Renal cortical epithelial cell (primary cell): ENCODE measurements at regions not wholly inside any gene's neighbourhood (a gene's known extent, or its start where the extent isn't known, plus 50 kb on each side); places are given as distances from the start of the nearest gene placed in this dataset.

Experiments used
- DNase-seq: peaks from one replicate; pipeline ENCODE4 v3.0.0-alpha.2; 2011; ENCODE audit warnings: low read depth

DNA sequence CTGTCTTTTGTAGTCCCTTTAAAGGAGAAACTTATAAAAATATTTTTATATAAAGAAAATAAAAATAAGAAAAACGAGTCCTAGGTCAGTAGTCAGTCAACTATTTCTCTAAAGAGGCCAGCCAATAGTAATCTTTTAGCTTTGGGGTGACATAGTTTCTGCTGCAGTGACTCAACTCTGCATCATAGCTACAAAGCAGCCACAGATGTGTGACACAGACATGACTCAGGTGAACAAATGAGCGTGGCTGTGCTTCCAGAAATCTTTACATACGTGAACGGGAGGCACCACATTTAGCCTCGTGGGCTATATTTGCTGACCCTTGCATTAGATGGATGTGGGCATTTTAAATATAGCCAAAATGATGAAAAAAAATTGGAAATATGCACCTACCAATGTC lies 1862.5 kb upstream of the TENM3 start:
- peak; percentile 60 for DNase-seq

DNA sequence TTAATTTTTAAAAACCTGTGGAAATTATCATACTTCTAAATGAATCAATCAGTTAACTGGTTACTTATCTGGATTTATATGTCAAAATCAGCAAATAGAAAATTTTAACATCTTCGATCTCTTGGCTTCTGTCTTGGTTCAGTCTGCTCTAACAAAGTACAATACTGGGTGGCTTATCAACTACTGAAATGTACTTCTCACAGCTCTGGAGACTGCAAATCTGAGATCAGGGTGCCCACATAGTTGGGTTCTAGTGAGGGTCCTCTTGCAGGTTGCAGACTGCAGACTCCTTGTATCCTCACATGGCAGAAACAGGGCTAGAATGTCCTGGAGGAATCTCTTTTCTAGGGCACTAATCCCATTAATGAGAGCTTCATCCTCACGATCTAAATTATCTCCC lies 1851.6 kb upstream of the TENM3 start:
- no peak for DNase-seq

DNA sequence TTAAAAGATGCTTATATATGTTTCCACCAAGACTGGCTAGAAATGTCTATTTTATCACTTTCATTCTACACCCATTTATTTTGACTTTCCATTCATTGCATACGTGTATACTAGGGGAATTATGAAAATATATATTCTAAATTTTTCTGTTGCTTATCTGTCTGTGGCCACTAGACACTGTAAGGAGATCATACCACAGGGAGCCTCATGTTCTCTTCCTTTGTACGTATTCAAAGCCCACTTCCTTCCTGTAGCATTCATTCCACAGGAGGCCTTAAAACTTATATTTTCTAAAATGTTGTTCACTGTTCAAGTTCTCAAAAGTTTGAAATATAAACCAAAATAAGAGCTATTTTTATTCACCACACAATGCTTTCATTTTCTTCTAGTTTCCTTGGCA lies 1848.9 kb upstream of the TENM3 start:
- no peak for DNase-seq

- DNase-seq = no peak
Observed at GRCh38 chr4:180394730-180395129, 1848.5 kb upstream of the TENM3 start.

GRCh38 chr4:180398564-180398963 lies 1844.6 kb upstream of the TENM3 start:
- DNase-seq = no peak

DNA sequence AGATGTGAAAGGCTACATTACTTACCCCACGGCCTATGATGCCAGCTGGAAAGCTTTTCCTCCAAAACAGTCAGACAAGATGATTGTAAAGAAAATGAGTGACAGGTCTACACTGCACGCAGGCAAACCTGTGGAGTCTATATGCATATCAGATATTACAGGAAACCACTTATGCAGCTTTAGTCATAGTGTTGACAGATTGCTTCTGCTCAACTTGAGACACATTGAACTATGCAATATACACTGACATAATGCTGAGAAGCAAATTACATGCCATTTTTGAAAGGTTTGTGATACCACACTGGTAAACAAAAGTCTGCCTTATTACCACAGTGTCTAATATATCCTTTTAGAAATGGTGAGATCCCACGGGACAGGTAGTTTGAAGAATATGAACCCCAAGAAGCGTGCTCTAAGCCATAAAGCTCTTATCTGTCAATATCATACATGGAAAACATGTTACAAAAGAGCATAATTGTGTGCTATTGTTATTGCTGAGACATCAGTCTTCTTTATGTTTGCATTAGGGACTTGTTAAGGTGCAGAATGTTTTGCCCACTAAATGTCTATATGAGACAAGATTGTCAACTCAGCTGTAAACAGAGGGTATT lies 1835.8 kb upstream of the TENM3 start:
- DNase-seq = no peak

DNA sequence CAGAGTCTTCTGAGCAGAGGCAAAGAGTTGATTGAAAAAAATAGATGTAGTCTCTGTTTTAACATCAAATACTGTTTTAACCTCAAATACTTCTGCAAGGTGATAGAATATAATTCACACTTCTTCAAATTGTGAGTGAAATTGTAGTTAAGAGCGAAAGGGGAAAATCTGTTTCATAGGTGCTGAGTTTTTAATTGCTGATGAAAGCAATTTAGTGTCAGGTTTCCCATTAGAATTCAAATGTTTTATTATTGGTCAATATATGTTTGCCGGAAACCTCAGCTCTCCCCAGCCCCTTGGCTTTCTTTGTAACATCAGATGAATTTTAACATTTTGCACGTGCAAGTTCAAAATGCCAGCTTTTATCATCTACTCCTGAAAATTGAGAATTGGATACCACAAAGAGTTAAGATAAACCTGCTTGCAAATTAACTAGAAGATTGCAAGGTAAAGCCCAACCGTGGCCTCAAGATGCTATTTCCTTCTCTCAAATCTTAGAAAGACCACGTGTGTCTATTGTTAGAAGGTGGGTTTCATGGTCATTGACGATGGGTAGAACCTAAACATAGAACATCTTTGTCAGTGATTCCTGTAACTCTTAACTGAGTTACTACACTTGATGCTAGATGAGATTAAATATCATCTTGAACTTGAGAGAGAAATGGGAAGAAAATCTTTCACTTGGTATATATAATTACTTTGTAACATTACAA lies 1824.2 kb upstream of the TENM3 start:
- DNase-seq = no peak

GRCh38 chr4:180422989-180423711 lies 1820.1 kb upstream of the TENM3 start:
- no peak for DNase-seq

- no peak for DNase-seq
Observed at GRCh38 chr4:180423712-180424057, 1819.5 kb upstream of the TENM3 start.

DNA sequence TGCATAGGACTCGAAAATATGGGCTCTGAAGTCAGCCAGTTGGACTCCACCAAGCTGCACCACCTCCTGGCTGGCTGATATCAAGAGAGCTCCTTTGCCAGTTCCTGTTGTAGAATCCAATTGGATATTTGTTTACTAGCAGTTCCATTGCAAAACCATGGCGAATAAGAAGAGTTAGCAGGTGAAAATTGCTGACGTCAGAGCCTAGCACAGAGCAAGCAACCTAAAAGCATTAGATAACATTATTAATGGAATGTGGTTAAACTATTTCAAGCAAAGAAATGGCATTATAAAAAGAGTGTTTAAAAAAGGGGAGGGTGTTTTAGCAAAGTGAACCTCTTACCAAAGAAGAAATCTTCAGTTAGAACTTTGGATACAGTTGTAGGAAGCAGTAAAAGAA lies 1816.3 kb upstream of the TENM3 start:
- no peak for DNase-seq

- DNase-seq = no peak
Observed at GRCh38 chr4:180430283-180430682, 1812.9 kb upstream of the TENM3 start.

DNA sequence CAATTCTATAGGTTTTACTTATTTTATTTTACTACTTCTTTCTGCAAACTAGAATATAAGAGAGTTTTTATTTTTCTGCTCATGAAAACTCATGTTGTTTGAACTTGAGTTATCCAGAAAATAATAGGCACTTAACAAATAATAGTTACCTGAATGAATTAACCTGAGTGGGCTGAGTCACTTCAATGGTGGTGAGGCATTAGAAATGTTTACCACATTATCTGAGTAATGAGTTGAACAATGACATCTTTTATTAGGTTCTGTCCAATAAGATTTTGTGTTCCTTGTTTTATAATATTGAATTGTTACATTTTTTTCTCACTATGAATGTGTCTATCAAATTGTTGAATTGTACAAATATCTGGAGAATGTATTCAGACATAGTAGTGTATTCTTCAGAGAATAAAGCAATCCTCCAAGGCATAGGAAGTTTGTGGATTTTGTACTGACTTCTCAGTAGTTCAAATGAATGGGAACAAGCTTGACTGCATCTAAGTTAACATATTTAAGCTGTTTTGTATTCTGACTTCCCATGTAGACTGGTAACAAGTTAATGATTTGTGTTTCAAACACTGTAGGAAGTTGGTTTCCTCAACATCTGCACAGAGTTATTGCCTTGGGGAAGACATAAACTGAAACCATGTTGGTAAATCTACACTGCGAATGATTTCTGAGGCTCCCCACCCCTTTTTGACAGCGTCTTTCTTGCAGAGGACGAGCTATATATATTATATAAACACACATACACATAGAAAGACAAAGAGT lies 1808.9 kb upstream of the TENM3 start:
- DNase-seq = peak; percentile 88

GRCh38 chr4:180436361-180436760 lies 1806.8 kb upstream of the TENM3 start:
- DNase-seq = no peak

DNA sequence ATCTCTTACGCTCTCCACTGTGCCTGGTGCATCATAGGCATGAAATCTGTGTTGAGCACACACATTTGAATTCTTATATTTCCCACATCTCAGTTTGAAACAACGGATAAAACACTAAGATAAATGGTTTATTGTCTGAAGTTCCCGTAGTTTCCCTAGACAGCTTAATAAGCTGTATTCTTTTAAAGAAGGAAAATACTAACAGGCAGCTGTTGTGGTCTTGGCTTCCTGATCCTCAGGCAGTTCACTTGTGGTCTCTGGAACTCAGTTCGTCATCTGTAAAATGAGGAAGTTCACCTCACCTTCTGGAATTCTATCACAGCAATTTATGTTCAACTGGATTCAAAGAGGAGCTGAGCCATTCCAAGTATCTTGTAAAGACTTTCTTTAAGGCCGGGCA lies 1805.6 kb upstream of the TENM3 start:
- DNase-seq = no peak

- DNase-seq = peak; percentile 11
Observed at GRCh38 chr4:180448306-180448705, 1794.9 kb upstream of the TENM3 start.

DNA sequence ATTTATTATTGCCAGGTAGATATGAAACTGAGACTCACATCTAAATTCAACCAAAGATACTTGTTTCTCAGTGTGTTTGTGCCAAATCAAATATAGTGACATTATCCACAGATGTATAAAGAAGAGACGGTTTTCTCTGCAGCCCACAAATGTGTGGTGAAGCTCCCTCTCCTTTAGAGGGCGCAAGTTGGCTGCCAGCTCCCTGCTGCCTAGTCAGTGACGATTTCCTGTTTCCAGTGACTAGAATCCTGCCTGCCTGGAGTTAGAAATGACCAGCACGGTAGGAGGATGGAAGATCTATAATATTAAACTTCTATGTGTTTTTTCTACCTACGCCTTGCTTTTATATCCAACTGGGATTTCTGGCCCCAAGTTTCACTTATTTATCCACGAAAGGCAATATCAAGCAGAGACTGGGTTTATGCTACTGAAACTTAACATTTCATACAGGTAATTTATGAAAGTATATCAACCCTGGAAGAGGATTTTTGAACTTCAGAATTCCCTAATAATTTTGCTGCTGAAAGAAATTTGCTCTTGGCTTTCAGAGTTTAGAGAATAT lies 1793.7 kb upstream of the TENM3 start:
- peak; percentile 37 for DNase-seq

DNA sequence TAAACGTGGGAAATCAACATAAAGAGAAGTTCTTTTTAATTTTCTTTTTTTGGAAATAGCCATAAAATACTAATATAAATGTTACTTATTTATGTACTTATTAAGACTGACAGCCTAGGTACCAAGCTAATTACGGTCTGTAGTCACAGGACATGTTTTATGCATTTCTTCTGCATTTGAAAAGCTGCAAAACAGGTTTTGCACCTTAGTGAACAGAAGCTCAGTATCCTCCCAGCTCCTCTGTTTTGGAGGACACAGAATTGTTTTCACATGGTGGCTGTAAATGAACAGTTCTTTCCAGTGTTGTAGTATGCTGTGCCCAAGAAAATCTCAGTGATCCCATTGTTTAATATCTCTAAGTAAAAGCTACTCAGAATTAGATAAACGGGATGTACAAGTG lies 1788.0 kb upstream of the TENM3 start:
- DNase-seq = no peak

- no peak for DNase-seq
Observed at GRCh38 chr4:180456928-180457327, 1786.3 kb upstream of the TENM3 start.

DNA sequence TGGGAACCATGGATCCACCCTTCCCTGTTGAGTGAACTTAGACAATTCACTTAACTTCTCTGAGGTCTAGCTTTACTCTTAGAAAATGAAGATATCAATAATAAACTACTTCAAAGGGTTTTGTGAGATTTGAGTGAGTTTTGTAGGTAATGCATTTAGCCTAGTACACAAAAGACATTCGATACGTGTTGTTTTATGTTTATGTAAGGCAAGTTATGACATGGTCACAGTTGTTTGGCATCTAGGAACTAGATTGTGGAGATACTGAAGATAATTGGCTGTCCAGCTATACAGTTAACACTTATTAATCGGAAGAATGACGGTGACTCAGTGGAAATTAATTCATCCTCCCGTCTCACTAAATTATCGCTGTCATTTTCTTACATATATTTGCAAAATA lies 1781.1 kb upstream of the TENM3 start:
- DNase-seq = no peak

DNA sequence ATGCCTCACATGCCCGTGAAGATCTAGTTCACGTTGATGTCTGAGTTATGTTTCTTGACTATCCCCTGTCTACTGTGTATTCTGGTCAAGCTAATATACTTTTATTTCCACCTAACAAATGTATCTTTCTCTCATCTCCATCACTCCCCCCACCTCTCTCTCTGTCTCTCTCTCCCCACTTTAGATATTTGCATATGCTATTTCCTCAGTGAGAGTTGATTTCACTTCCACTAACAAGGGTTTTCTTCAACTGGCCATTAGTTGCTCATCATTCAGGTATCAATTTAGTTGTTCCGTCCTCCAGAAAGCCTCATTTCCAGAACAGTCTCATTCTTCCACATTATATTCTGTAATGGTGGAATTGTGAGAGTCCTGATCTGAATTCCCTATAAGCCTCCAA lies 1777.8 kb upstream of the TENM3 start:
- no peak for DNase-seq

- DNase-seq = no peak
Observed at GRCh38 chr4:180483036-180483435, 1760.2 kb upstream of the TENM3 start.

GRCh38 chr4:180485407-180485806 lies 1757.8 kb upstream of the TENM3 start:
- DNase-seq = no peak
